RKO (cell line): ENCODE measurements at regions not wholly inside any gene's neighbourhood (a gene's known extent, or its start where the extent isn't known, plus 50 kb on each side); places are given as distances from the start of the nearest gene placed in this dataset.

Source experiments
- DNase-seq: peaks from one replicate; pipeline ENCODE4 v3.0.0-alpha.2; 2016; ENCODE audit warnings: low spot score

- DNase-seq, result no peak
These were observed 203.8 kb downstream of the RPLP1 start for GRCh38 chr15:69656271-69657030.

GRCh38 chr15:69657626-69658025 lies 205.0 kb downstream of the RPLP1 start:
- DNase-seq, result no peak

- no peak for DNase-seq
These were observed 205.9 kb downstream of the RPLP1 start for GRCh38 chr15:69658411-69658945.

- no peak for DNase-seq
These were observed 206.9 kb downstream of the RPLP1 start for GRCh38 chr15:69659454-69660050.

- DNase-seq, result no peak
These were observed 207.5 kb downstream of the RPLP1 start for GRCh38 chr15:69660114-69660513.

GRCh38 chr15:69660658-69661405 lies 208.2 kb downstream of the RPLP1 start:
- no peak for DNase-seq

GRCh38 chr15:69661446-69661845 lies 208.8 kb downstream of the RPLP1 start:
- no peak for DNase-seq

GRCh38 chr15:69661871-69662644 lies 209.4 kb downstream of the RPLP1 start:
- no peak for DNase-seq

- DNase-seq, result no peak
These were observed 210.0 kb downstream of the RPLP1 start for GRCh38 chr15:69662645-69663000.

- no peak for DNase-seq
These were observed 210.8 kb downstream of the RPLP1 start for GRCh38 chr15:69663441-69663840.

- DNase-seq, result no peak
These were observed 211.4 kb downstream of the RPLP1 start for GRCh38 chr15:69663982-69664381.

- no peak for DNase-seq
These were observed 212.3 kb downstream of the RPLP1 start for GRCh38 chr15:69664572-69665571.

- no peak for DNase-seq
These were observed 213.1 kb downstream of the RPLP1 start for GRCh38 chr15:69665641-69666111.

- no peak for DNase-seq
These were observed 213.8 kb downstream of the RPLP1 start for GRCh38 chr15:69666441-69666882.

- no peak for DNase-seq
These were observed 214.5 kb downstream of the RPLP1 start for GRCh38 chr15:69666921-69667811.

- no peak for DNase-seq
These were observed 215.6 kb downstream of the RPLP1 start for GRCh38 chr15:69668039-69668705.

GRCh38 chr15:69668963-69669362 lies 216.3 kb downstream of the RPLP1 start:
- no peak for DNase-seq

GRCh38 chr15:69669446-69669845 lies 216.8 kb downstream of the RPLP1 start:
- no peak for DNase-seq

- no peak for DNase-seq
These were observed 220.8 kb downstream of the RPLP1 start for GRCh38 chr15:69673291-69673881.
